HCT116 (cell line): ENCODE measurements at regions not wholly inside any gene's neighbourhood (a gene's known extent, or its start where the extent isn't known, plus 50 kb on each side); places are given as distances from the start of the nearest gene placed in this dataset.

Experiments used
- ATAC-seq: fragments of 200-7000 bp; cut with Tn5 transposase; 2 replicates; pipeline ENCODE4 v1.9.1; 2020; ENCODE audit warnings: mild to moderate bottlenecking, moderate library complexity
- BruUV-seq: library from RNA; stranded (reverse); fragments of 400-500 nt; replicated peaks from 2 replicates; lab custom pipeline; 2021; lab: Mats Ljungman, UMichigan
- CTCF ChIA-PET: fragments of 300-600 bp; sonication (Branson Sonifier 250); formaldehyde crosslinking; loops from one replicate; lab custom pipeline; 2021; ENCODE audit warnings: antibody characterized with exemption; lab: Charles Lee
- POLR2A ChIA-PET: fragments of 300-600, 350-600 bp; sonication (Branson Sonifier 250); formaldehyde crosslinking; loops from one replicate; lab custom pipeline; 2021; ENCODE audit warnings: antibody characterized with exemption; lab: Charles Lee
- RAD21 ChIA-PET, 2 experiments: fragments of 300-600 bp; sonication (Branson Sonifier 250); formaldehyde crosslinking; loops; one replicate each; lab custom pipeline; 2023; ENCODE audit warnings: low total read pairs in 2 of 2; ENCODE audit not compliant: uncharacterized antibody in 2 of 2, unreplicated experiment in 2 of 2, low non-redundant PET in 1 of 2; lab: Charles Lee
- DNase-seq: peaks from one replicate; pipeline ENCODE4 v3.0.0-alpha.2; 2010; ENCODE audit warnings: low read depth, low spot score
- H2AFZ ChIP-seq: fragments of 200-600 bp; shearing (Covaris generic), sonication (generic); 2 replicates; pipeline ENCODE4 v1.6.1; 2017; ENCODE audit warnings: low read depth, mixed run types, mixed read lengths, antibody characterized with exemption, low read length; ENCODE audit not compliant: poor library complexity, severe bottlenecking
- H3K27ac ChIP-seq: 2 replicates; pipeline ENCODE4 v1.5.1; 2012; ENCODE audit warnings: low read depth, low read length
- H3K27me3 ChIP-seq: fragments of 200-600 bp; sonication (generic); 2 replicates; pipeline ENCODE4 v1.6.1; 2016; ENCODE audit warnings: mixed run types, low read length, mixed read lengths; ENCODE audit not compliant: insufficient read depth
- H3K36me3 ChIP-seq, 2 experiments: fragments of 200-500 bp in 1 of 2; fragments of 200-600 bp in 1 of 2; sonication (Bioruptor generic) in 1 of 2; sonication (generic) in 1 of 2; 2 replicates each; pipeline versions ENCODE4 v1.5.1 to v1.6.1; 2014 to 2016; ENCODE audit warnings: low read length in 2 of 2, inconsistent platforms in 1 of 2, mixed read lengths in 1 of 2, mixed run types in 1 of 2; ENCODE audit not compliant: insufficient read depth in 2 of 2, control insufficient read depth in 1 of 2
- H3K4me1 ChIP-seq, 2 experiments: fragments of 200-600 bp in 1 of 2; sonication (generic) in 1 of 2; 2 replicates each; pipeline versions ENCODE4 v1.5.1 to v1.6.1; 2012 to 2017; ENCODE audit warnings: low read length in 2 of 2, inconsistent platforms in 1 of 2, mild to moderate bottlenecking in 1 of 2, mixed read lengths in 1 of 2, mixed run types in 1 of 2, moderate library complexity in 1 of 2; ENCODE audit not compliant: insufficient read depth in 2 of 2, control insufficient read depth in 1 of 2
- H3K4me2 ChIP-seq: fragments of 200-600 bp; sonication (generic); 2 replicates; pipeline ENCODE4 v1.6.1; 2017; ENCODE audit warnings: mixed run types, low read length, mixed read lengths
- H3K4me3 ChIP-seq, 2 experiments: fragments of 200-600 bp in 1 of 2; sonication (generic) in 1 of 2; replicated peaks in 1 of 2; 2 replicates each; pipeline ENCODE4 v1.5.1; 2011 to 2016; ENCODE audit warnings: low read length in 2 of 2, control low read depth in 1 of 2, low read depth in 1 of 2, mild to moderate bottlenecking in 1 of 2, mixed read lengths in 1 of 2, mixed run types in 1 of 2
- H3K79me2 ChIP-seq: fragments of 200-600 bp; sonication (generic); 2 replicates; pipeline ENCODE4 v1.6.1; 2017; ENCODE audit warnings: mild to moderate bottlenecking, mixed run types, low read length, moderate library complexity, mixed read lengths; ENCODE audit not compliant: insufficient read depth
- H3K9ac ChIP-seq: fragments of 200-600 bp; sonication (generic); 2 replicates; pipeline ENCODE4 v1.6.1; 2016; ENCODE audit warnings: low read length, mixed read lengths
- H3K9me2 ChIP-seq: fragments of 200-600 bp; sonication (generic), shearing (Covaris generic); 2 replicates; pipeline ENCODE4 v1.6.1; 2017; ENCODE audit warnings: mixed run types, mild to moderate bottlenecking, moderate library complexity; ENCODE audit not compliant: insufficient read depth
- H3K9me3 ChIP-seq, 2 experiments: fragments of 200-500 bp in 1 of 2; fragments of 200-600 bp in 1 of 2; sonication (Bioruptor generic) in 1 of 2; sonication (generic) in 1 of 2; 2 replicates each; pipeline ENCODE4 v1.6.1; 2014 to 2017; ENCODE audit warnings: low read length in 2 of 2, mixed read lengths in 2 of 2, inconsistent platforms in 1 of 2, low read depth in 1 of 2, mild to moderate bottlenecking in 1 of 2, mixed run types in 1 of 2, moderate library complexity in 1 of 2; ENCODE audit not compliant: control insufficient read depth in 1 of 2, insufficient read depth in 1 of 2
- H4K20me1 ChIP-seq: fragments of 200-600 bp; sonication (generic), shearing (Covaris generic); 2 replicates; pipeline ENCODE4 v1.6.1; 2017; ENCODE audit warnings: mixed run types, mild to moderate bottlenecking, moderate library complexity; ENCODE audit not compliant: insufficient read depth
- ATF3 ChIP-seq: IDR thresholded peaks from 2 replicates; pipeline ENCODE4 v1.6.1; 2012
- CBX3 ChIP-seq: IDR thresholded peaks from 2 replicates; pipeline ENCODE4 v1.6.1; 2012; ENCODE audit warnings: low read depth
- CEBPB ChIP-seq: IDR thresholded peaks from 2 replicates; pipeline ENCODE4 v1.6.1; 2012; ENCODE audit warnings: low read depth
- EGR1 ChIP-seq: IDR thresholded peaks from 2 replicates; pipeline ENCODE4 v1.6.1; 2012; ENCODE audit warnings: low read depth
- ELF1 ChIP-seq: IDR thresholded peaks from 2 replicates; pipeline ENCODE4 v1.6.1; 2012; ENCODE audit warnings: low read depth, borderline replicate concordance
- EZH2 ChIP-seq: fragments of 200-600 bp; sonication (generic); IDR thresholded peaks from 2 replicates; pipeline ENCODE4 v1.6.1; 2017; ENCODE audit warnings: antibody characterized with exemption, mixed run types
- EZH2phosphoT487 ChIP-seq: fragments of 200-600 bp; IDR thresholded peaks from 2 replicates; pipeline ENCODE4 v1.6.1; 2018; ENCODE audit warnings: antibody characterized with exemption, borderline replicate concordance
- JUND ChIP-seq: IDR thresholded peaks from 2 replicates; pipeline ENCODE4 v1.6.1; 2012
- POLR2A ChIP-seq: IDR thresholded peaks from 2 replicates; pipeline ENCODE4 v1.7.0; 2011; ENCODE audit warnings: borderline replicate concordance; ENCODE audit not compliant: insufficient read depth, insufficient read length; ENCODE audit errors: extremely low read depth
- POLR2AphosphoS5 ChIP-seq: IDR thresholded peaks from 2 replicates; pipeline ENCODE4 v1.6.1; 2011; ENCODE audit warnings: mild to moderate bottlenecking, low read depth, low read length, moderate library complexity
- REST ChIP-seq: IDR thresholded peaks from 2 replicates; pipeline ENCODE4 v1.6.1; 2012; ENCODE audit warnings: low read depth
- SP1 ChIP-seq: IDR thresholded peaks from 2 replicates; pipeline ENCODE4 v1.6.1; 2012; ENCODE audit warnings: low read depth
- SRF ChIP-seq: IDR thresholded peaks from 2 replicates; pipeline ENCODE4 v1.6.1; 2012; ENCODE audit warnings: low read depth
- TCF7L2 ChIP-seq: IDR thresholded peaks from 2 replicates; pipeline ENCODE4 v1.7.0; 2011; ENCODE audit warnings: borderline replicate concordance, inconsistent platforms; ENCODE audit not compliant: insufficient read depth, insufficient read length; ENCODE audit errors: extremely low read depth
- YY1 ChIP-seq: IDR thresholded peaks from 2 replicates; pipeline ENCODE4 v1.6.1; 2011; ENCODE audit warnings: low read length, low read depth, moderate library complexity, mild to moderate bottlenecking; ENCODE audit not compliant: insufficient replicate concordance; ENCODE audit errors: extremely low read depth
- ZBTB33 ChIP-seq: IDR thresholded peaks from 2 replicates; pipeline ENCODE4 v1.6.1; 2011; ENCODE audit warnings: mild to moderate bottlenecking, low read length, moderate library complexity; ENCODE audit not compliant: insufficient replicate concordance; ENCODE audit errors: extremely low read depth
- ZFX ChIP-seq: fragments of 450-650 bp; IDR thresholded peaks from 2 replicates; pipeline ENCODE4 v1.6.1; 2017
- ZNF274 ChIP-seq: fragments of 200-500 bp; sonication (Bioruptor generic); IDR thresholded peaks from 2 replicates; pipeline ENCODE4 v1.6.1; 2014; ENCODE audit warnings: mild to moderate bottlenecking, low read depth, low read length, inconsistent platforms
- intact Hi-C: fragments of 100-400 bp; cut with micrococcal nuclease; formaldehyde crosslinking; loops from 2 replicates; pipeline ENCODE4 v1.10.0; 2022

GRCh38 chr18:77872166-77872565, 622.5 kb downstream of the GALR1 start:
- no peak for DNase-seq
- POLR2A ChIA-PET, result no interaction called here
- CTCF ChIA-PET, result no interaction called here
- no TSS peak for BruUV-seq
- Histone ChIP-seq H3K4me3 (no peak overlapping the region), H3K4me1 (no peaks in the 10 kb centered on the region), H3K36me3 (no peaks in the 10 kb centered on the region), H3K9ac (no peak overlapping the region), H4K20me1 (no peaks in the 10 kb centered on the region), H3K27me3 (no peaks in the 10 kb centered on the region), H3K9me2 (no peaks in the 10 kb centered on the region), H2AFZ (no peak overlapping the region), H3K4me2 (no peak overlapping the region), H3K9me3 (peaks cover 0 to 34% of the 10 kb centered on the region in 2 experiments; a peak in 2 of 4 replicates), H3K79me2 (no peaks in the 10 kb centered on the region), H3K27ac (no peak overlapping the region)
- TF ChIP-seq POLR2A (no peak), EZH2 (no peak), ZFX (no peak), EZH2phosphoT487 (no peak), EGR1 (no peak), CEBPB (no peak), REST (no peak), YY1 (no peak), SRF (no peak), ELF1 (no peak), CBX3 (no peak), ATF3 (no peak), TCF7L2 (no peak), SP1 (no peak), ZBTB33 (no peak), ZNF274 (no peak), POLR2AphosphoS5 (no peak), JUND (no peak)
- no peak for ATAC-seq
- intact Hi-C loops, result no loop called here
- RAD21 ChIA-PET, result no interaction called here
